Amniotic stem cell (primary cell): ENCODE measurements at regions not wholly inside any gene's neighbourhood (a gene's known extent, or its start where the extent isn't known, plus 50 kb on each side); places are given as distances from the start of the nearest gene placed in this dataset.

Source experiments
- DNase-seq: peaks from one replicate; lab custom pipeline; 2025; lab: John Stamatoyannopoulos, UW

DNA sequence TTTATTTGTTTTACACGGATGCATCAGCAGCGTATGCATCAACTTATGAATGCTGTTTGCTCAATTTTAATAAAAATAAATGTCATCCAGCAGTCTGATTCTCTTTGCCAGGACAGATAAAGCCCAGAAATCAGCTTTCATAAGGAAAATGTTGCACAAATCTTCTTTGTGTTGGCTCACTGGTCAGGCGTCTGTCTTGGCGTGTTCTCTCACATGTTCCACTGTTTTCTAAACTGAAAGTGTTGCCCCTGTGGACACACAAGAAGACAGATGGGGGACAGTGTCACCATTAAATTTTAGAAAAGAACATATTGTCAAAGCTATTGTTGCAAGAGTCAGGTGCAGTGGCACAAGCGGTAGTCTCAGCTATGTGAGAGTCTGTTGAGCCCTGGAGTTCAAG lies 316.2 kb downstream of the CENPC start:
- DNase-seq, result no peak

DNA sequence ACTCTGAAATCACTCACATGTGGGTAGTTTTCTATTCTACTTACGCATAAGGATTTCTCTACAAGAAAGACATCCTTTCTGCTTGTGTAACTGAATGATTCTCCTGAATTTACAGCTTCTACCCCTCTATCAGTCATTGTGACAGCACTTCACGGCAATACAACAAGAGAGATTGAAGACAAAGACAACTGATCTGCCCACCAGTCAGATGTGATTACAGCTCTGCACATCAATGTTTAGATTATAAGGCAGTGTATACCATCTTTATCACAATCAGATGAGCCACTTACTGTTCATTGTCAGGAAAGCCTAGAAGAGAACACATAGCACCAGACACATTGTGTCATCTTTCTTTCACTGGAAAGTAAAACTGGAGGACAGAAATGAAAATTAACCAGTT lies 324.4 kb downstream of the CENPC start:
- DNase-seq, result no peak

DNA sequence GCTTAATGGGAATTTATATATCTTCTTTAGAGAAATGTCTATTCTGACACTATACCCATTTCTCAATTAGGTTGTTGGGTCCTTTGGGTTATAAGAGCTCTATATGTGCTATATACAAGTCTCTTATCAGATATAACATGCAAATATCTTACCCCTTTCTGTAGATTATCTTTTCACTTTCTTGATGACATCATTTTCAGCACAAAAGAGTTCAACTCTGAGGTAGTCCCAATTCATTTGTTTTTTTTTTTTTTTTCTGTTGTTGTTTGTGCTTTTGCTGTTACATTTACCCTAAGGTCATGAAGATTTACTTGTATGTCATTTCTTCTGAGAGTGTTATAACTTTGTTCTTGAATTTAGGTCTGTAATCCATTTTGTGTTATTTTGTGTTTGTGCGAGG lies 326.4 kb downstream of the CENPC start:
- no peak for DNase-seq

DNA sequence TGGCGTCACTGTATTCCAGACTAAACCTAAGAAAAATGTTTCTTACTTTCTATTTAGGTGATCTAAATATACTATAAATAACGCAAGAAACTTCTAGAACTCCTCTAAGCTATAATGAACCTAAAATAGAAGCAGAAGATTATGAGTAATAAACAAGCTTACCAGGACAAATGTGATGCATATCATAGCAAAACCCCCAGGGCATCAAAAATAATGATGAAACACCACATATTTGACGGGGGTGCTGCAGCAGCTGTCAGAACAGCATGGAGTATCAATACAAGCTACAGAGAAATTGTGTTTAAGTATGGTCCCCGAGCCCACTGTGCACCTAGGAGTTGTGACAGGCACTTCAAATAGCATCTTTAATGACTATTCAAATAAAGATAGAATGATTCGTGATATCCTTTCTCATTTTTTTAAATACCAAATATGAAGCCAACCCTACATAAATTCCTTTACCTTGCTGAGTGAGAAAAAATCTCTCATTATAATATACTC lies 337.3 kb downstream of the CENPC start:
- no peak for DNase-seq

DNA sequence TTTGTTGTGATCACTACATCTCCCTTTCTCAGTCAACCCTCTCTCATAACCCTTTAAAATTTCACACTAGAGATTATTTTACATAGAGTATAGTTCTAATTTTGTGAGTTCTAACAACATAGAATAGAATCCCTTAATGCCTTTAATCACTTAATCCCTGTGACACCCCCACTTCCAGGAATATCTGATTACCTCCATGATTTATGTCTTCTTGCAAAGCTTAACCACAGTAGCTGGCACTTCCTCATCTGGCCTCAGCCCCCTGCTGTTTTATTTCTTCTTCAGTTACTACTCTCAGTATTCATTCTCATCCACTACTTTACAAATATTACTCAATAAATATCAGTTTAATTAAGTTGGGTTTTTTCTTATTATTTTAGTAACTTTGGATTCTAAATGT lies 340.9 kb downstream of the CENPC start:
- DNase-seq, result no peak

DNA sequence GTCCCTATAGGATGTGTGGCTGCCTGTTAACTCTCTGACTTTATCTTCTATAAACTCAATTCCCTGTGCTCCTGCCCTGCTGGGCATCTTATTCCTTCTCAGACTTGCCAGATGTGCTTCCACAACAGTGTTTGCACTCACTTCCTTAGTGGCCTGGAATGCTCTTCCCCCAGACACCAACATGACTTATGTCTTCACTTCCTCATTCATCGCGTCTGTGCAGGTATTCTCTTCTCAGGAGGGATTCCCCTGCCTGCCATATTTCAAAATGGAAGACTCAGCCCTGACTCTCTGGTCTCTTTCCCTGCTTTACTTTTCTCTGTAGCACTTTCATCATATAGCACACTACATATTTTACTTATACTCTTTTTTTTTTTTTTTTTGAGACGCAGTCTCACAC lies 344.0 kb downstream of the CENPC start:
- DNase-seq, result no peak

DNA sequence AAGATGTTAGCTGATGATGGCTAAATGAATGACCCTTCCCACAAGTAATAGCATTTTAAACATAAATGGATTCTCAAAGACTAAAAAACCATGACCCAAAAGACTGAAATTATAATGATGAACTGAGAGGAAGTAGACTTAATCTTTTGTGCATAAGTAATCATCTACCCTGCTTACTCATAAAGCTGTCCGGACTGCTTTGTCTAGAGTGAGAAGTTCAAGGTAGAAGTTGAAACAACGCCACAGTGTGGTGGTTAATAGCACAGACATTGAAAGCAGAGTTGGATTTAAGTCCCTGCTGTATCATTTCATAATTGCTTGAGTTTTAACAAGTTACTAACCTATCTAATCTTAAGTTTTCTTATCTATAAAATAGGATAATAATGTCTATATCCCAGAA lies 346.6 kb downstream of the CENPC start:
- DNase-seq, result peak; percentile 27

DNA sequence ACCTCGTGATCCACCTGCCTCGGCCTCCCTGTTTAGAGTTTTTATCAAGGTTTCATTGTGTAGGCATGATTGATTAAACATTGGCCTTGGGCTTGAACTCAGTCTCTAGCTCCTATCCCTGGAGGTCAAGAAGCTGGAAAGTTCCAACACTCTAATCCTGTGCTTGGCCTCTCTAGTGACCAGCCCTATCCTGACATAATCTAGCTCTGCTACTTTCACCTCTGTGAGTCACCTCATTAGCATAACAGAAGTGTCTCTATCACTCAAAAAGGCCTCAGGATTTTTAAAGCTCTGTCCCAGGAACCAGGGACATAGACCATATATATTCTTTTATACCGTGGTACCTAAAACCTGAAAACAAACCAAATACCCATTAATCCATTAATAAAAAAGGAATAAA lies 377.5 kb downstream of the CENPC start:
- DNase-seq, result no peak

DNA sequence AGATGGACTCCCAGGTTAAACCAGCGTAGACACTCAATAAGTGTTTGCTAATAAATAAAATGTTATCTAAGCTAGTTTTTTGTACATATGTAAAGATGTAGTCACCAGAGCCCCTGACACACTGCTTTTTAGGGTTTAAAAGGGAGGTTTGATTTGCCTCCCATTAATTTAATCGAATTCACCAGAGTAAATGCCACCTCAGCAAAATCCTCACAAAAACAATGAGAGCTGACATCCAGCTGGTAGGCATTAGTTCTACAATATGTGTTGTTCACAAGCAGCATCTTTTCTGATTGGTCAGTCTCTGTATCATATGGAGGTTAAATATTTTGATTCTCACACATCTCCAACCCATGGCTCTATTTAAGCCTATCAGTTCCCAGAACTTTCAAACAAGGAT lies 382.6 kb downstream of the CENPC start:
- no peak for DNase-seq

DNA sequence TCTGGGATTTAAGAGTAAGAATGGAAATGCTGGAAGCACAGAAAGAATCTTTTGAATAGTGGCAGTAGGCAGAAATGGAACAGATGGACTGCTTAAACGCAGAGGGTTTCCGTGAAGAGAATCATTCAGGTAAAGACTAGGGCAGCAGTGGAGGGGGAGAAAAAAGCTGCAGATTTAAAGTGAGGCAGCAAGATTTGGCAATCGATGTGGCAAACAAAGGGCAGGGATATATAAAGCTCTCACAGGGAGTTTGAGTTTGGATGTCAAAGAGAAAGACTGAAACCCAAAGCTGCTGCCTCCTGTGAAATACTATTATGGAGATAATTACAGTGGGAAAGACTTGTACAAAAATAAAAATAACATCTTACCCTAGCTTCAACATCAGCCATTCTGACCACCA lies 384.0 kb downstream of the CENPC start:
- DNase-seq, result no peak

DNA sequence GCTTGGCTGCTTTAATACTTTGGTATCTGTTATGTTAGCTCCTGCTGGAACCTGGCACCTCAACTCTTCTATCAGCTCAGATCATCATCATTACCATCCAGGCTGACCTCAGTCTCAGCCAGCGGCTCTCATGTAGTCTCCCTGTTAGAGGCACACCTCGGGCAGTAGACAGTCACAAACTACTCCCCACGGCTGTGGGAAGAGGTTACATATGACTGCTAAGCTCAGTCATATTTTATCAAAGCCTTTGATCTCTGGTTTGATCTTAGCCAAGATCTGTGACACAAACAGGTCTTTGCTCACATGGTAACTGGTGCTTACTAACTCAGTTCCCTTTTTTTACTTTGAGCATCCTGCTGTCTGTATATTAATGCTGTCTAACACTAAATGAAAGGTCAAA lies 384.9 kb downstream of the CENPC start:
- DNase-seq, result no peak

DNA sequence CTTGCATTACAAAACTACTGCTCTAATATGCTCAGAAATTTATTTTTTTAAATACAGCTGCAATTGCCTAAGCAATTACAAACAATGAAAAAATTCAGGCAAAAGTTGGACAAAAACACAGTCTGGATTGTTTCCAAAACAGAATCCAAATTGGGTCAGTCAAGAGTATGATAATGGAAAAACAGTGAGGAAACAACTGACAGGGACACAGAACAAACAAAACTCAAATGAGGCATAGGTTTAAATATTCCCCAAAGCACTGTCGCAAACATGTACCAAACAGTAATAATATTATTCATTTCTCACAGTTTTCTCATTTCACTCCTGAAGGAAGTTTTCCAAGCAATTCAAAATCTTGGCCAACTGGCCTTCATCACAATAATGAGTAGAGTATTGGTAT lies 386.6 kb downstream of the CENPC start:
- DNase-seq, result no peak

DNA sequence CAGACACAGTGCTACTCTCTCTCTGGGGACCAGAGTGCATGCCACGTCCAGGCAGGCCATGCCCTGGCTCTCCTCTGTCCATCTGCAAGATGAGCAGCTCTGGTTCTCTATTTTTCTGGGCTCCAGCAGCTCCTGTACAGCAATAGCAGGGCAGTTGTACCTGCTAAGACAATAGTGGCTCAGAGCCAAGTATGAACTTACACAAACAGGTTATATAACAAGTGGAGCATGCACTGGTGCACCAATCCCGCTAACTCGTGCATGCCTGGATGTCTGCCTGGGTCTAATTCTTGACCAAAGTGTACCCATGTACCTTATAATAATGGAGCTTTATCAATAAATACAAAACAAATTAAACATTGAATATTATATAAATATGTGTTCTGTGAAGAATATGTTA lies 392.3 kb downstream of the CENPC start:
- DNase-seq, result no peak

DNA sequence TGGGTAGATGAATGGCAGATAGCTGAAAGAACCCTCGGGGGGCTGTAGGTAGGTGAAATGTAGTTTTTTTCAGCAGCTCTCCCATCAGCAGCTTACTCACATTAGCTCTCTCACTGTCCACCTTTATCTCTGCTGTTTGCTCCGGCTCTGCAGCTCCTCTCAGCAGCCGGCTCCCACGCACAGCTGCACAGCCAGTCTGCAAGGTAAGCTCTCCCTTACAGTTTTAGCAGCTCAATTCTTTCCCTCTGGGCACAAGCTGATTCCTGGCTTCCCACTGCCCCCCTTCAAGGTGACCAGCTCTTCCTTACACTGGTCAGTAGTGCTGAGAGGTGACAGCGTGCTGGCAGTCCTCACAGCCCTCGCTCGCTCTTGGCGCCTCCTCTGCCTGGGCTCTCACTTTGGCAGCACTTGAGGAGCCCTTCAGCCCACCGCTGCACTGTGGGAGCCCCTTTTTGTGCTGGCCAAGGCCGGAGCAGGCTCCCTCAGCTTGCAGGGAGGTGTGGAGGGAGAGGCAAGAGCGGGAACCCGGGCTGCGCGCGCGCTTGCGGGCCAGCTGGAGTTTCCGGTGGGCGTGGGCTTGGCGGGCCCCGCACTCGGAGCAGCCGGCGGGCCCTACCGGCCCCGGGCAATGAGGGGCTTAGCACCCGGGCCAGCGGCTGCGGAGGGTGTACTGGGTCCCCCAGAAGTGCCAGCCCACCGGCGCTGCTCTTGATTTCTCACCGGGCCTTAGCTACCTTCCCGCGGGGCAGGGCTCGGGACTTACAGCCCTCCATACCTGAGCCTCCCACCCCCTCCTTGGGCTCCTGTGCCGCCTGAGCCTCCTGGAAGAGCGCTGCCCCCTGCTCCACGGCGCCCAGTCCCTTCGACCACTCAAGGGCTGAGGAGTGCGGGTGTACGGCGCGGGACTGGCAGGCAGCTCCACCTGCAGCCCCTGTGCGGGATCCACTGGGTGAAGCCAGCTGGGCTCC lies 393.6 kb downstream of the CENPC start:
- no peak for DNase-seq

DNA sequence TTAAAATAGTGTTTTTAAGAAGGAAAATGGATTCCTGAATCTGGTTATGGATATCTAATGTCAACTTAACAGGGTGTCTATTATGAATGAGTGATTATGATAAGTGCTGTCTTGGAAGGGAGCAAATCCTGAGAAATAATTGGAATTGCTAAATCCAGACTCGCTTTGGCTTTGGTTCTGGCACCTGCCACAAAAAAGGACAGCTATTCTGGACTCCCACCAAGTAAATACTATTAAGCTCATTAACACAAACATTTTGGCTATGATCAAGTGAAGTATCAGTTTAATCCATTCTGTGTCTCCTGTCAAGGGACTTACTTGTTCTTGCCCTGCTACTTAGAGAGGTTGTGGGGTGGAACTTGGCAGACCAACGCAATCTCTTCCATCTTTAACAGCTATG lies 403.7 kb downstream of the CENPC start:
- no peak for DNase-seq

DNA sequence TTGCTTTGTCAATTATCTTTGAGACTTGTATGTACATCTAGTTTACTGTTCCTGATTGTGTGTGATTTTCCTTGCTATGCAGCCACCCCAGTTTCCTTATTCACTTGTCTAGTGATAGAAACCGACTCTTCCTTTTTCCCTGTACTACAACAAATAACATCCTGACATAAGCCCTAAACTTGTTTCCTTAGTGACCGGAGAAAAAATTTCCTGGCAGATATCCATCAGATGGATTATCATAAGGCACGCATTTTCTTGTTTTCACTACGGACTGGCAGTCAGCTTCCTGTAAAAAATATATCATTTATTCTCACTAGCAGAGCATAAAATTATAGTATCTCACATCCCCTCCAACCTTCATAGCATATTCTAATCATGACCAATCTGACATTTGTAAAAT lies 410.7 kb downstream of the CENPC start:
- no peak for DNase-seq

DNA sequence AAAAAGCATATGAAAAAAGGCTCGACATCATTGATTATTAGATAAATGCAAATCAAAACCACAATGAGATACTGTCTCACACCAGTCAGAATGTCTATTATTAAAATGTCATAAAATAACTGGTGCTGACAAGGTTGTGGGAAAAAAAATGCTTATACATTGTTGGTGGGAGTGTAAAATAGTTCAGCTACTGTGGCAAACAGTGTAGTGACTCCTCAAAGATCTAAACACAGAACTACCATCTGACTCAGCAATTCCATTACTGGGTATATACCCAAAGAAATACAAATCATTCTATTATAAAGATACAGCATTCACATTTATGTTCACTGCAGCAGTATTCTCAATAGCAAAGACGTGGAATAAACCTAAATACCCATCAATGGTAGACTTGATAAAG lies 412.1 kb downstream of the CENPC start:
- no peak for DNase-seq

DNA sequence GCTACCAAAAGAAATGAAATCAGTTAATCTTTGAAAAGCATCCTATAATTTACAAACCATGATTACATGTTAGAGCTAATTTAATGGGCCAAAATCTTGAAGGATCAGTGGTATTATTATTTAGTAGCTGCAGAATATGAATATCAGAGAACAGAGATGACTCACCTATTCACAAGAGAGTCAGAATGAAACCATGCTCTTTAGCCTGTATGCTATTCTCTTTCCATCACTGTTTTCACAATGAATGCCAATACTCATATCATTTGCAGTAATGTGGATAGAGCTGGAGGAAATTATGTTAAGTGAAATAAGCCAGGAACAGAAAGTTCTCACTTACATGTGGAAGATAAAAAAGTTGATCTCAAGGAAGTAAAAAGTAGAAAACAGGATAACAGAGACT lies 414.1 kb downstream of the CENPC start:
- DNase-seq, result no peak

DNA sequence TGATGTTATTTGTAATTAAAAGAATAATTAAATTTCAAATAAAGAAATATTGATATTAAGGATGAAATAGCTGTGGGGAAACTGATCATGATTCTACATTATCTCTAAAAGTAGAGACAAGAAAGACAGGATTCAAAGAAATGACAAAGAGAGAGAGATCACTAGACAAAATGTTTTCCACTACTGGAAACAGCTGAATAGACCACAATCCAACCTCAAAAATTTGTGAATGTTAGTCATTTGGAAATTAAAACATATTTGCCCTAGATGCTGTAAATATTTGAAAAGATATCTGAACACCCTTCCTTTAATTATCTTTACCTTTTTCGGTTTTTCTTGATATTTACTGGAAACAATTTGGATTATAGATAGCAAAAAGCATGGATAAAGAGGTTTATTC lies 414.9 kb downstream of the CENPC start:
- DNase-seq, result no peak

DNA sequence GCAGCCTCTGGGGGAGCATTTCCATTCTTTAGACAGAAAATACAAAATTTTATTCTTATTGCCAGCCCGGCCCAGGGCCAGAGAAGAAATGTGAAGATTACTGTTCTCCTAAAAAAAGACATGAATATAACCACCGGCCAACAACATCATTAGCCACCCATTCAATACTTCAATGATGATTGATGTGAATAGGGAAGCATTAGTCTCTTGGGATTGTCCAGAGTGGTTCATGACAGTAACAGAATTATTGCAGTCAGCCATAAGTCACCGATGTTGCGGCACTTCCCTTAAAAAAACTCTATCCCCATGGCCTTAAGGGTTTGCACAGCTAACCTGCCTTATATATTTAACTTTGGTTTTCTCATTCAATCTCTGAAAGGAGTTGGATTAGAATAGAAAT lies 418.7 kb downstream of the CENPC start:
- DNase-seq, result no peak

DNA sequence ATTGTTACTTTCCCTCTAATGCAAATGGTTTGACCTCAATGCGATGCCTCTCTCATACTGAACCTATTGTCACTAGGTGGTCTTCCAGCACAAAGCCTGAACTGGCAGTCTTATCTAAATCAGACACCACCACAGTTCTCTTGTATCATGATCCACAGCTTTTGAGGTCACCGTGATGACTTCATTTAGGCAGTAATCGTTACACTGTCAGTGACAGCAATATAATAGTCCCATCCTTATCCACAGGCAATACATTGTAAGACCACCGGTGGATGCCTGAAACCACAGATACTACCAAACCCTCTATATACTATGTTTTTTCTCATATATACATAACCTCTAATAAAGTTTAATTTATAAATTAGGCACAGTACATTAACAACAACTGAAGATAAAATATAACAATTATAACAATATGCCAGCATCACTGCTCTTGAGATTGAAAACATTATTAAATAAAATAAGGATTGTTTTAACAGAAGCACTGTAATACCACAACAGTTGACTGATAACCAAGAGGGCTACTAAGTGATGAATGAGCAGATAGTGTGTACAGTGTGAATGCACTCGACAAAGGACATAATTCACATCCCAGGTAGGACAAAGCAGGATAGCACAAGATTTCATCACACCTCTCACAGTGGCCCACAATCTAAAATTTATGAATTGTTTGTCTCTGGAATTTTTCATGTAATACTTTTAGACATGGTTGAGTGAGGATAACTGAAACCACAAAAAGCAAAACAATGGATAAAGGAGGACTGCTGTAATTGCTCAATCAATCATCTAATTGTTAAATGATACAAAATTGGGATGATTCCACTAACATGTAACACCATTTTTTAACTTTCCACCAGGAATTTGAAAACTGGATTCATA lies 419.4 kb downstream of the CENPC start:
- no peak for DNase-seq

DNA sequence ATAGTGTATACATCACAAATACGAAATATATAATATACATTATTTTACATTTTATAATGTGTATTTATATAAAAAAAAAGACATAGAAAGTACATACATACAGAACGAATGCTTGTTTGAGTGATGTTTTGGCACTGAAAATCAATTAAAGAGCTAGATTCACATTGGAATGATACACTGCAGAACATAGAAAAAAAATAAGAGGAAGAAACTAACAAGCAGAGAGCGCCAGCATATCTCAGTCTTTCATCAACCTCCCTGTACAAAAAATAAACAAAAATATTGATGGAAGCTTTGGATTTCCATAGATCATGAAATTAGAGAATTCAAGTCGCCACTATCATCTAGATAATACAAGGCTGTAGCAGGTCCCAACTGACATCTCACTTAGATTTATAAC lies 420.6 kb downstream of the CENPC start:
- DNase-seq, result no peak

DNA sequence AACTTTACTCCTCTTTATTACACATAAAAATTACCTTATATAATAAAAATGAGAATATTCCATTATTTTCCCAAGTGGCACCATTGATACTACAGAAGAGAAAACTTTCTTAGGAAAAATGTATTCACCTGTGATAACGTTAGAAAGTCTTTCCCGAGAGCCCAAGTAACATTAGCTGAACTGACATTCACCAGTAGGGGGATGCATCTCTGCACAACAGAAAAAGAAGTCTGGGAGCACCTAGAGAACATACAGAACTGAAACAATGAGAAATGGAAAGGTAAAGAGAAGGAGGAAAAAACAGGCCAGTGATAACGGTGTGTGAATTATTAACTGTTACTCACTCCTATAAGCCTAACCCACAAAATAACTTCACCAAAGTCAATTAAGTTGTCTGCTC lies 423.3 kb downstream of the CENPC start:
- no peak for DNase-seq
